ACHN (cell line): ENCODE measurements at regions not wholly inside any gene's neighbourhood (a gene's known extent, or its start where the extent isn't known, plus 50 kb on each side); places are given as distances from the start of the nearest gene placed in this dataset.

Experiments used
- DNase-seq: peaks from one replicate; pipeline ENCODE4 v3.0.0-alpha.2; 2015
- in situ Hi-C: cut with HindIII; loops from 2 replicates; pipeline ENCODE4 v1.10.0; 2017; ENCODE audit warnings: low sequenced_read_pairs, low pct_ligation_motif_present, low pct_unique_long_range_greater_than_20kb

GRCh38 chr18:45119876-45120275 lies 439.2 kb downstream of the SETBP1 start:
- no peak for DNase-seq
- in situ Hi-C loops: no loop called here

GRCh38 chr18:45121146-45121545 lies 440.5 kb downstream of the SETBP1 start:
- DNase-seq: no peak
- in situ Hi-C loops: no loop called here

- no peak for DNase-seq
- in situ Hi-C loops: no loop called here
Observed at GRCh38 chr18:45122506-45122905, 441.8 kb downstream of the SETBP1 start.

DNA sequence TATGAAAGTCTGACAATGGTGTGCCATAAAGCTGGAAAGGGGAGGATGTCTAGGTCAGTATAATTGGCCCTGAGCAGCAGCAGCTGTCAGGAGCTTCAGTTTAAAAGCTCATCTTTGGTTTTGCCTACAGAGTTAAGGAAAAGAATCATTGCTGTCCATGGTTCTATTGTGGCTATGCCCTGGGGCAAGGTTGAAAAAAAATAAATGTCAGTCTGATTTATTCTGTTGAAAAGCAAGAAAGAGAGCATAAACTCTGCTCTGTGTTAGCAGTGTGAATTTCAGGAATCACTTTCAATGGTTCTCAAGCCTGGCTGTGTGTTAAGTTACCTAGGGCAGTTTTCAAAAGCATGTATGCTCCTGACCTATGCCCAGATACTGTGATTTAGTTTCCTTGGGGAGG lies 446.7 kb downstream of the SETBP1 start:
- in situ Hi-C loops: no loop called here

DNA sequence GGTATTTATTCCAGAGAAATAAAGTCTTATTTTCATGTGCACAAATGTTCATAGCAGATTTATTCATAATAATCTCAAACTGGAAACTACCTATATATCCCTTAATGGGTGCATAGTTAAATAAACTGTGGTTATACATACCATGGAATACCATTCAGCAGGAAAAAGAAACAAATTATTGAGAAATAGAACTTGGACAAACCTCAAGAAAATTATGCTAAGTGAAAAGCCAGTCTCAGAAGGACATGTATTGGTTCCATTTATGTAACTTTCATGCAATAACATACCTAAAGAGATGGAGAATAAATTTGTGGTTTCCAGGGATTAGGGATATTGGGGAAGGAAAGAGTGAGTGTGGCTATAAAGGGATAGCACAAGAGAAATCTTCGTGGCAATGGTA lies 452.6 kb downstream of the SETBP1 start:
- in situ Hi-C loops: no loop called here
- DNase-seq: no peak

More for the DNA sequence above, 446.7 kb downstream of the SETBP1 start:
- no peak for DNase-seq

GRCh38 chr18:45136381-45137086 lies 455.8 kb downstream of the SETBP1 start:
- DNase-seq: no peak
- in situ Hi-C loops: no loop called here

DNA sequence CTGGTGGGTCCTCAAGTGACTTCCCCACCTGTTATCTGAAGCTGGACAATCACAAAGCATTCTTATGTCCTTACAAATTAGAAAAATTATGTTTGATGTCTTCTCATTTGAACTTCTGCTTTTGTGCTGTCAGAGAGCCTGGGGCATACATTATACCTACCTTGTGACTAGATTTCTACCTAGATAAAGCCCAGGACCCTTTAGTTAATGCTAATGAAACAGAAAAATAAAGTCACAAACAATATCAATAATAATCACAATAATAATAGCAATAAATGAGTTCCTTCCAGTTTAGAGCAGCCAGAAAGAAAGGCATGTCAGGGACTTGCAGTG lies 456.4 kb downstream of the SETBP1 start:
- in situ Hi-C loops: no loop called here
- DNase-seq: no peak

- in situ Hi-C loops: no loop called here
- no peak for DNase-seq
Observed at GRCh38 chr18:45139478-45139877, 458.8 kb downstream of the SETBP1 start.

- in situ Hi-C loops: no loop called here
- no peak for DNase-seq
Observed at GRCh38 chr18:45142868-45143267, 462.2 kb downstream of the SETBP1 start.

DNA sequence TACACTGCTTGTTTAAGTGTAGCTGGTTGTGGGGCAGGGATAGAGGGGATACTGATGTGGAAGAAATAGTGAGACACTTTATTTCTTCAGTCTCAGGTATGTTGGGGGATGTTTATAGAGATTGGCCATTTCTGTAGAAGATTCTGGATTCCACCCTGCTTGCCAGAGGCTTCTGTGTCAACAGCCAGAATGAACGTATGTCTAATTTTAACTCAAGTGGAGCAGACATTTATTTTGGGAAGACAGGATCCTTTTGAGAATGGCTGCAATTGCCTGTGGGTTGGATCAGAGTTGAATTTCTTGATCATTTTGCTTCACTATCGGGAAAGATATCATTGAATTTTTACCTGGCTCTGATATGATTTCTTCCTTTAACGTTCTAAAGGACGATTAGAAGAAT lies 465.6 kb upstream of the SLC14A2 start:
- in situ Hi-C loops: no loop called here
- DNase-seq: no peak

DNA sequence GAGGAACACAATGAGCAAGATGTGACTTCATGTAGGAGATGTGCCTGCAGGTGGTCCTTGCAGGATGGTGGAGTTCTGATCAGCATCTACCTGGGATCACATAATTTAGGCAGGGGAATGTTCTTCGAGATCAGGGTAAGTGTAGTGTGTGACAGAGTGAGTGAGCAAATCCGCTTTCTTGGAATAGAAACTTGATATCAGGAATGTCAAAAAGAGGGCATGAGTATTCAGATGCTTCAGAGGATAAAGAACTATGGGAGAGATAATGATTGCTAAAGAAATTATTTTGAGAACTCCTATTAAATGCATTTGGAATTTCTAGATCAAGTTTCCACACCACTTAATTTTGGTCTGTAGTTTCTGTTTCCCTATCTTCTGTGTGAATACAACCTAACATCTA lies 463.6 kb upstream of the SLC14A2 start:
- no peak for DNase-seq
- in situ Hi-C loops: no loop called here

DNA sequence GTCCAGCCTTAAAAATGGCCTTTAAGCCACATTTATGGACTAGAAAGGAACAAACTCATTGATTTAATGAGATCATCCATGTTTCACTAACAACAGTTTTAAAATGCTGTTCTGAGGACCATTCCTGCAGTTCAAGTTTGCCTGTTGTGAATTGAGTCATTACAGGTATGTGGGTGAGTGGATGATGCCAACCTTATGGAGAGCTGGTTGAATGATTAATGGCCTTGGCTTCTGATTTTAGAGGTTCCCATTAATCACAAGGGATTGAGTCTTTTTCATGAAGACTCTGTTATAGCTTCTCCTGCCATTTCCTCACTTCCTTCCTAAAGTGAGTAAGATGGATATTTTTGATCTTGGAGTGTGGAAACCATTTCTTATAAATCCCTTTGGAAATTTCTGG lies 459.8 kb upstream of the SLC14A2 start:
- in situ Hi-C loops: no loop called here

GRCh38 chr18:45156946-45157345 lies 458.3 kb upstream of the SLC14A2 start:
- no peak for DNase-seq

More for the DNA sequence above, 459.8 kb upstream of the SLC14A2 start:
- DNase-seq: no peak

GRCh38 chr18:45157576-45157975 lies 457.7 kb upstream of the SLC14A2 start:
- in situ Hi-C loops: no loop called here

More at GRCh38 chr18:45156946-45157345, 458.3 kb upstream of the SLC14A2 start:
- in situ Hi-C loops: no loop called here

GRCh38 chr18:45161850-45162249 lies 453.4 kb upstream of the SLC14A2 start:
- in situ Hi-C loops: no loop called here
- DNase-seq: no peak

More at GRCh38 chr18:45157576-45157975, 457.7 kb upstream of the SLC14A2 start:
- no peak for DNase-seq

GRCh38 chr18:45163871-45164270 lies 451.4 kb upstream of the SLC14A2 start:
- in situ Hi-C loops: no loop called here
- DNase-seq: no peak

DNA sequence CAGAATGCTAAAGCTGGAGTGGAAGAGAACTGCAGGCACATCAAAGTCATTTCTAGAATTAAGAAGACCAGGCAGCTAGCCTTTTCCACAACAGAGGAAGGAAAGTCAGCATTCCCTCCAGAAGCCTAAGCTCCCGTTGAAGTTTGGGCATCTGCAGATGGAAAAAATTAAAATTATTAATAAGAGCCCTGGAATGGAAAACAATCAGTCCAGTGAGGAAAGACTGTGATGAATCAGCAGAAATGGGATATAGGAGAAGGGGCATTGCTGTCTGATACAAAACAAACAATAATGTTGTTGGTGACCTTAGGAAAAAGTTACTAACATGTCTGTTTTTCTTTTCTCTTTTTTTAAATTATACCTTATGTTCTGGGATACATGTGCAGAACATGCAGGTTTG lies 450.7 kb upstream of the SLC14A2 start:
- DNase-seq: no peak
- in situ Hi-C loops: no loop called here

DNA sequence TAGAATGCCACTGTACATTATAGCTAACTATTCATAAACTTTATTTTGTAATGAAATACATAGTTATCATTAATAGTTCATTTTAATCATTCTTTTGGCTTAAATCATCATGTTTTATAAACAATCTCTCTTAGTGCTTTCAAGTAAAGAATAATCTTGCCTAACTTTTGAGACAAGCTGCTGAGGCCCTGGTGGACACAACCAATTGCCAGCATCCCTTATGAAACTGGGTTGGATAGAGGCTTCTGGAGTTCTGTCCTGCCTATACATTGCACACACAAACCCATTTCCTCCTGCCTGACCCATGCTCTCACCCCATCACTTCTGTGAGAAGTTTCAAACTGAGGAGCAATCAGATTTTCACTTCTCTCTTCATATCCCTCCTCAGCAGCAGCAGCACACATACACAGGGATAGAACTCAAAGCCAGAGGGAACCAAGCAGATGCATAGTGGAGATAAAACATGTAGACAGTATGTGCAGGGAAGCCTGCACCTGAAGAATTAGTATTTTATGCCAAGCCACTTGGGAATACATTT lies 450.0 kb upstream of the SLC14A2 start:
- in situ Hi-C loops: no loop called here
- no peak for DNase-seq

GRCh38 chr18:45165871-45166270 lies 449.4 kb upstream of the SLC14A2 start:
- in situ Hi-C loops: no loop called here
- no peak for DNase-seq

- DNase-seq: no peak
- in situ Hi-C loops: no loop called here
Observed at GRCh38 chr18:45166341-45166835, 448.9 kb upstream of the SLC14A2 start.
